LoVo (cell line): ENCODE measurements at regions not wholly inside any gene's neighbourhood (a gene's known extent, or its start where the extent isn't known, plus 50 kb on each side); places are given as distances from the start of the nearest gene placed in this dataset.
A peak's percentile ranks its signal among the peaks of the same experiment; 100 is the strongest.

Source experiments
- DNase-seq: peaks from one replicate; pipeline ENCODE4 v3.0.0-alpha.2; 2016; ENCODE audit warnings: low spot score

GRCh38 chr12:91852634-91853033, 293.0 kb downstream of the BTG1 start:
- DNase-seq, result no peak

DNA sequence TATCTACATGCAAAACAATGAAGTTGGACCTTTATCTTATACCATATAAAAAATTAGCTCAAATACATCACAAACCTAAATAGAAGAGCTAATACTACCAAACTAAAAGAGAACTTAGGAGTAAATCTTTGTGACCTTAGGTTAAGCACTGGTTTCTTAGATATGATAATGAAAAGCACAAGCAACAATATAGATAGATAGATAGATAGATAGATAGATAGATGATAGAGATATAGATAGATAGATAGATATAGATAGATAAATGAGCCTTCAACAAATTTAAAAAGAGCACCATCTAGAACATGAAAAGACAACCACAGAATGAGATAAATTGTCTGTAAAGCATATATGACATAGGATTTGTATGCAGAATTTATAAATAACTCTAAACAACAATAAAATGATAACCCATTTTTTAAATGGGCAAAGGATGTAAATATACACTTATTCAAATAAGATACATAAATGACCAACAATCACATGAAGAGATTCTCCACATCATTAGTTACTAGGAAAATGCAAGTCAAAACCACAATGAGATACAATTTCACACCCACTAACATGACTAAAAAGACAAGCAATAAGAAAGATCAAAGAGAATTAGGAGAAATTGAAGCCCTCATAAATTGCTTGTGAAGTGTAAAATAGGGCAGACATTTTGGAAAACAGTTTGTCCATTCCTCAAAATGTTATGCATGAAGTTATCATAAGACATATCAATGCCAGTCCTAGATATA, 293.7 kb downstream of the BTG1 start:
- DNase-seq, result no peak

DNA sequence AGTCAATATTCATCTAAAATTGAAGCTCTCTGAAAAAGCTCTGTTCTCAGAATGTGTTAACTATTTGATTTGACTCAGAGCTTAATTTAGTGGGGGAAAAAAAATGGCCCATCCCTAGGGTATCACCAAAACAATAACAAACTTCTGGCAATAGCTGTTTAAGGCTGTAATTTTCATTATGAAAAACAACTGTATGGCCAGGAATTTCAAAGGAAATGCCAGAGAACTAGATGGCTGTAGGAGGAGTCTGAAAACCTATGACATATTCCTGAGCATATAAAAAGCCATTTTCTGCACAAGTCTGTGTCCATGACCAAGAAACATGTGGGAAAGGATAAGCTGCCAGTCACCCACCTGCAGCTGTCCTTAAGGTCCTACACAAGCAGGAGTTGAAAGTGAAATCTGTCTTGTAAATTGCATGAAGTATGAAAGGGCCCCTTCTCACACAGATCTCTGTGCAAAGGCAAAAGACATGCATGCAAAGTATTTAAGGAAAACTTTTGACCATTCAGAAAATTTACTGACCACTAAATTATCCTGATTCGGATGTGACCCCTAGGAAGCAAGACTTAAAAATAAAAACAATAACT, 299.1 kb downstream of the BTG1 start:
- no peak for DNase-seq

- no peak for DNase-seq
Observed at GRCh38 chr12:91845365-91845764, 300.3 kb downstream of the BTG1 start.

DNA sequence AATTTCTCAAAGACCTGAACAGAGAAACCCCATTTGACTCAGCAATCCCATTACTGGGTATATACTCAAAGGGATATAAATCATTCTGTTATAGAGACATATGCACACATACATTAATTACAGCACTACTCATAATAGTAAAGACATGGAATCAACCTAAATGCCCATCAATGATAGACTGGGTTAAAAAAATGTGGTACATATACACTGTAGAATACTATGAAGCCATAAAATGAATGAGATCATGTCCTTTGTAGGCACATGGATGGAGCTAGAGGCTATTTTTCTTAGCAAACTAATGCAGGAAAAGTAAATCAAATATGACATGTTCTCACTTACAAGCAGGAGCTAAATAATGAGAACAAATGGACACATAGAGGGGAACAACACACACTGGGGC, 303.8 kb downstream of the BTG1 start:
- no peak for DNase-seq

GRCh38 chr12:91836696-91837095, 308.9 kb downstream of the BTG1 start:
- no peak for DNase-seq

DNA sequence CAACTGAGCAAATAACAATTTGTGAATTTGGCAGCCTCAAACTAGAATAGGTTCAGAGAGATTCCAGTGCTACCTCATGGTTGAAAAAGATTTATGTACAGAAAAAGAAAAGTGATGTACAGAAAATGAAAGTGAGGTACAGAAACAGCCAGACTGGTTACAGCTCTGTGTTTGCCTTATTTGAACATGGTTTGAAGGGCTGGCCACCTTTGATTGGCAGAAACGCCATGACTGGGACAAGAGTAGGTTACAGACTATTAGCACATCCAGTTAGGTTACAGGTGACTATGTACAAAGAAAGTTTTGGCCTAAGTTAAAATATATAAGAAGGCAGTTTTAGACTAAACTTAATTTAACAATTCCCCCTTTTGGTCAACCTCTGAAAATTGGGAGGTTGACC, 309.4 kb downstream of the BTG1 start:
- DNase-seq, result no peak

DNA sequence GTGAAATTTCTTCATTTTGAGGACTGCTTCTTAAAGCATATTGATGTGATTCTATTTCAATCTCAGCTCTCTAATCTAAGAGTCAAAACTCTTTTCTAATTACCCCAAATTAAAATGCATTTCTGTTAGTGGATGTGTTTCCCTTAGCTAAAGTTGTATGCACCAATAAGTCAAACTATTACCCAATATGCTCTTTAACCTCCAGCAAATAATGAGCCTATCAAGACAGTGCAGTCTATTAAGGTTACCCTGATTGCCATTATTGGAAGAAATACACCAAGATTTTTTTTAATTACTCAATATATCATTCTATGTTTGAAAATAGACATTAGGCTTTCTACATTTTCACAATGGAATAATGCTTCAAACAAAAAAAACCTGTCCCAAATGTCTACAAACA, 310.0 kb downstream of the BTG1 start:
- DNase-seq, result no peak

- no peak for DNase-seq
Observed at GRCh38 chr12:91833780-91834359, 311.8 kb downstream of the BTG1 start.

DNA sequence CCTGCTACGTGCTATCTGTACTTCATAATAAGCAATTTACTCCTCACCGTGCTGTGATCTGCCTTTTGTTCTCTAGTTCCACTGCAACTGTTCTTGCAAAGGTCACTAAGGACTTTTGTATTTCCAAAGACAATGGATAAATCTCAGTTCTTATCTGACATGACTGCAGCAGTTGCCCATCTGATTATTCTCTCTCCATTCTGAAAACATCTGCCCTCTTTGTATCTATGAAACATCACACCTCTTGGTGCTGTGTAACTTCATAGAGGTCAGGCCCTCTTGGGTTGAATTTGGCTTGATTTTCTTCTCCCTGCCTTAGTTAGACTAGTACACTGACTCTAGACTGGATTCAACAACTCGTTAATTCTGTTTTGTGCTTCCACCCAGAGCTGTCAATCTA, 319.6 kb downstream of the BTG1 start:
- no peak for DNase-seq

DNA sequence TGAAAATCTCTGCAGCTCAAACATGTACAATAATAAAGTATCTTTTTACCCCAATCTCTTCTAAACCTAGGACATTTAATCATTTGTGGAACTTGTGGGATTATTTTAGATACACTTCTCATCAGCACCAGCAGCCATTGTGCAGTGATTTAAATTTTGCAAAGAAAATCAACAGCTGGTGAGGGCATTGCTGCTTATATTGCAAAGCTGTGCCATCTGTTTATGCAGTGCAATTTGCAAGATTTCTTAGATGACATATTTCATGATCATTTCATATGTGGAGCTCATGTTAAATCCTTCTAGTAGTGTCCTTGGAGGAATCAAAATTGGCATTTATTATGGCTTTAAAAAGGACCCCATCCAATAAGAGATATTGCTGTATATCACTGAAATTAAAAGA, 320.7 kb downstream of the BTG1 start:
- no peak for DNase-seq

GRCh38 chr12:91819132-91819447, 326.6 kb downstream of the BTG1 start:
- no peak for DNase-seq

- no peak for DNase-seq
Observed at GRCh38 chr12:91818227-91819131, 327.2 kb downstream of the BTG1 start.

- no peak for DNase-seq
Observed at GRCh38 chr12:91817517-91817916, 328.1 kb downstream of the BTG1 start.

DNA sequence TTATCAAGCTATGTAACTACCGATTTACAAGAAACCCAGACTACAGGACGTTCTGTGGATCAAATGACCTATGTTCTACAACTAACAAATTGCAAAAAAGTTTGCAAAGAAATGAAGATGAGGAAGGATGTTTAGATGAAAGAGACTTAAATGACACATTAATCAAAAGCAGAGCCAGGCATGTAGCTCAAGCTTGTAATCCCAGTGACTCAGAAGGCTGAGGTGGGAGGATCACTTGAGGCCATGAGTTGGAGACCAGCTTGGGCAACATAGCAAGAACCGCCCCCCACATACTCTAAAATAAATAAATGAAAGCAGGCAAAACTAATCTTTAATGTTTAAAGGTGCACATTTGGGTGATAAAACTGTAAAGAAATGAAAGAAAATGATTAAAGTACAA, 331.9 kb downstream of the BTG1 start:
- DNase-seq, result no peak

GRCh38 chr12:91811481-91812287, 334.0 kb downstream of the BTG1 start:
- peak; percentile 54 for DNase-seq

GRCh38 chr12:91810531-91811451, 334.9 kb downstream of the BTG1 start:
- no peak for DNase-seq

GRCh38 chr12:91810077-91810476, 335.6 kb downstream of the BTG1 start:
- no peak for DNase-seq

- DNase-seq, result no peak
Observed at GRCh38 chr12:91805031-91805430, 340.6 kb downstream of the BTG1 start.

GRCh38 chr12:91804533-91804932, 341.1 kb downstream of the BTG1 start:
- DNase-seq, result peak; percentile 61

- no peak for DNase-seq
Observed at GRCh38 chr12:91801048-91801447, 344.6 kb downstream of the BTG1 start.
